Stomach (tissue), 4 donors: ENCODE measurements at regions not wholly inside any gene's neighbourhood (a gene's known extent, or its start where the extent isn't known, plus 50 kb on each side); places are given as distances from the start of the nearest gene placed in this dataset.

Experiments used
- EP300 ChIP-seq: sonication (generic); formaldehyde crosslinking; IDR thresholded peaks from one replicate; pipeline ENCODE4 v1.6.1; 2017; ENCODE audit warnings: antibody characterized with exemption
- POLR2A ChIP-seq, 4 donors: fragments of 450-650 bp; IDR thresholded peaks; one replicate each; pipeline ENCODE4 v1.6.1; 2016; ENCODE audit warnings: antibody characterized with exemption in 4 of 4, control low read depth in 2 of 4, mild to moderate bottlenecking in 1 of 4, moderate library complexity in 1 of 4

DNA sequence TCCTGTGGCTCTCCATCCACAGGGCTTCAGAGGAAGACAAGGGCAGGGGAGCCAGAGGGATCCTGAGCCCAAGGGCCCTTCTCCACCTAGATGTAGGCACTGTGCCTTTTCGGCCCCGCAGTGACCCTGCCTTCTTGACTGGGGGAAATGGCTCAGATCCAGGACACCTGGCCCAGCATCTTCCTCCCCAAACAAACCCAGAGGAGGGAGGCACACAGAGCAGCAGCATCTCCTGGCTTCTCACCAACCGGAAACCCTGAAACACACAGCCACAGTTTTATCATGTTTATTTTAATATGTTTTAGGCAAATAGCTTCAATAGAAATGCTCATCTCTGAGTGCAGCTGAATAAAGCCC lies 84.5 kb upstream of the LRFN2 start:
- TF ChIP-seq EP300 (no peak), POLR2A (IDR thresholded peaks at IDR 0.05) (no peak)
